NCI-H1694 (cell line): ENCODE measurements at regions not wholly inside any gene's neighbourhood (a gene's known extent, or its start where the extent isn't known, plus 50 kb on each side); places are given as distances from the start of the nearest gene placed in this dataset.
"Not testable (repeated sequence)": the region's sequence is repeated elsewhere in the genome, so short reads cannot be mapped to it uniquely, and the experiment has no call there.

Experiments used
- DNase-seq: peaks from one replicate; lab custom pipeline; 2025; lab: John Stamatoyannopoulos, UW

GRCh38 chr2:16104315-16104948 is 164.1 kb downstream of the MYCN start:
- DNase-seq, result no peak

GRCh38 chr2:16103614-16104314 is 163.4 kb downstream of the MYCN start:
- no peak for DNase-seq

GRCh38 chr2:16102976-16103380 is 162.6 kb downstream of the MYCN start:
- DNase-seq, result no peak

- no peak for DNase-seq
Observed at GRCh38 chr2:16102358-16102975, 162.1 kb downstream of the MYCN start.

GRCh38 chr2:16101196-16101595 is 160.8 kb downstream of the MYCN start:
- no peak for DNase-seq

GRCh38 chr2:16100006-16100405 is 159.7 kb downstream of the MYCN start:
- no peak for DNase-seq

GRCh38 chr2:16099326-16099725 is 159.0 kb downstream of the MYCN start:
- DNase-seq, result no peak

- DNase-seq, result no peak
Observed at GRCh38 chr2:16096962-16097361, 156.6 kb downstream of the MYCN start.

GRCh38 chr2:16095483-16095882 is 155.1 kb downstream of the MYCN start:
- not testable (repeated sequence) for DNase-seq

- DNase-seq, result no peak
Observed at GRCh38 chr2:16094811-16095210, 154.5 kb downstream of the MYCN start.

- no peak for DNase-seq
Observed at GRCh38 chr2:16093639-16094529, 153.5 kb downstream of the MYCN start.

GRCh38 chr2:16092861-16093638 is 152.7 kb downstream of the MYCN start:
- no peak for DNase-seq

- DNase-seq, result no peak
Observed at GRCh38 chr2:16091576-16092282, 151.4 kb downstream of the MYCN start.

GRCh38 chr2:16090650-16091575 is 150.6 kb downstream of the MYCN start:
- no peak for DNase-seq

- DNase-seq, result not testable (repeated sequence)
Observed at GRCh38 chr2:16089491-16089890, 149.1 kb downstream of the MYCN start.

- DNase-seq, result no peak
Observed at GRCh38 chr2:16088802-16089112, 148.4 kb downstream of the MYCN start.

GRCh38 chr2:16088035-16088801 is 147.9 kb downstream of the MYCN start:
- no peak for DNase-seq

- DNase-seq, result not testable (repeated sequence)
Observed at GRCh38 chr2:16086136-16086535, 145.8 kb downstream of the MYCN start.

- DNase-seq, result no peak
Observed at GRCh38 chr2:16085073-16085472, 144.7 kb downstream of the MYCN start.
